Daoy (cell line): ENCODE measurements at regions not wholly inside any gene's neighbourhood (a gene's known extent, or its start where the extent isn't known, plus 50 kb on each side); places are given as distances from the start of the nearest gene placed in this dataset.
A peak's percentile ranks its signal among the peaks of the same experiment; 100 is the strongest.
"Not testable (repeated sequence)": the region's sequence is repeated elsewhere in the genome, so short reads cannot be mapped to it uniquely, and the experiment has no call there.

Source experiments
- DNase-seq: peaks from one replicate; pipeline ENCODE4 v3.0.0-alpha.2; 2015; ENCODE audit warnings: low read depth

GRCh38 chr6:109255087-109255486 is 127.2 kb downstream of the CD164 start:
- DNase-seq: no peak

DNA sequence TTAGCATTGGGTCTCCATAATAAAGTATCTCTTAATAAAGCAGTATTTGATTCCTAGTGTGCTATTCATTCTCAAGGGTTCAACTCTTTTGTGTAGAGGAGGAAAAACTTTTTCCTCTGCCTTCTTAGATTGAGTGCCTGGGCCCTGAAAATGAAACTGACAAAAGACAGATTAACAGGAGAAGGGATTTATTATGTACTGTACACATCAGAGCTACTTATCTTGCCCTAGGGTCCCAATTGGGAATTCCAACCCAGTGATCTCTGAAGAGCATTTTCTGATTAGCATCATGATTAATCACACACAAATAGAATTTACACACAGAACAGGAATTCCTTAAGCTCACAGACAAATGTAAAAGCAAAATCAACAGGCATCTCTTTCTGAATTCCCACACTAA is 128.9 kb downstream of the CD164 start:
- DNase-seq: no peak

GRCh38 chr6:109252261-109253041 is 129.8 kb downstream of the CD164 start:
- no peak for DNase-seq

GRCh38 chr6:109251839-109252238 is 130.4 kb downstream of the CD164 start:
- DNase-seq: no peak

- DNase-seq: not testable (repeated sequence)
These were observed 131.6 kb downstream of the CD164 start for GRCh38 chr6:109250544-109251156.

DNA sequence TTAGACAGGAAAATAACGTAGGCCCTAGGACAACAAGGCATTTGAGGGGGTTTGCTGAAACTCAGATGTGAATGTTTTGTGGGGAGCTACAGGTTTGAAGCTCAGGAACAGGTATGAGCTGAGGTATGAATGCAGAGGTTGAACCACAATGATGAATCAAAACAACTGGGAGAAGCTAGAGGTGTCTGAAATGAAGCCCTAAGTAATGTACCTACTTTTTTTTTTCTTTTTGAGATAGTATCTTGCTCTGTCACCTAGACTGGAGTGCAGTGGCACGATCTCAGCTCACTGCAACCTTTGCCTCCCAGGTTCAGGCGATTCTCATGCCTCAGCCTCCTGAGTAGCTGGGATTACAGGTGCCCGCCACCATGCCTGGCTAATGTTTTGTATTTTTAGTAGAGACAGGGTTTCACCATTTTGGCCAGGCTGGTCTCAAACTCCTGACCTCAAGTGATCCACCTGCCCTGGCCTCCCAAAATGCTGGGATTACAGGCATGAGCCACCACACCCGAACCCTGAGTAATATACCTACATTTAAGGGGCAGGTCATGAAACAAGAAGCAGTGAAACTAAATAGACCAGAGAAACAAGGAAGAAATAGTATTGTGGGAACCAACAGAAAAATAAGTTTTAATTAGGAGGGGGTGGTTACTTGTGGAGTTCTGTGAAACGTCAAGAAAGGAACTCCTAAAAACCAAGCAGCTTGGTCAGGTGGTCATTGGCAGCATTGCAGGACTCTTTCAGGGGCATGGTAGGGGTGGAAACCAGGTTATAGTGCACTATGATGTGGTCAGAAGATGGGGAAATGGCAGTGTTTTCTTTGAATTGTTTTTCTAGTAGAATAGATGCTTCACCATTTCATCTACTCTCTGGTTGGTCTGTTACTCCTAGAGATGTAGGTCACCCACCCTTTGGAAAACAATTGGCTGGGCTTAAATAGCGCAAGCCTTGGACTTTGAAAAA is 138.1 kb downstream of the CD164 start:
- no peak for DNase-seq

DNA sequence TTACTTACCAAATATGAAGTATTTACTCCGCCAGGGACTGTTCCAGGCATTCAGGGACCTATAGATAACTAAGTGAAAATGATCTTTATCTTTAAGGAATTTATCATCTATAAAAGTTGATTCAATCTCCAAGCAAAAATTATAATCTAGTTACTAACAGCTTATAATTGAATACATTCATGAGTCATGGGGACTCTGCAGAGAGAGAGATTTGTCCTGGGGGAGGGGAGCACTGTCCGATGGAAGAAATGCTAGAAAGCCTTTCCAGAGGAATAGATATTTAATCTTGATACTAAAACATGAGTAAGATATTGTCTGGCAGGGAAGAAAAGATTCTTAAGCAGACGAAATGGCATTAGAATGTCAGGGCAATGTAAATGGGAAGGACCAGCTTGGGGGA is 139.3 kb downstream of the CD164 start:
- DNase-seq: no peak

GRCh38 chr6:109242029-109242428 is 140.2 kb downstream of the CD164 start:
- no peak for DNase-seq

GRCh38 chr6:109241199-109241598 is 141.1 kb downstream of the CD164 start:
- DNase-seq: peak; percentile 23

DNA sequence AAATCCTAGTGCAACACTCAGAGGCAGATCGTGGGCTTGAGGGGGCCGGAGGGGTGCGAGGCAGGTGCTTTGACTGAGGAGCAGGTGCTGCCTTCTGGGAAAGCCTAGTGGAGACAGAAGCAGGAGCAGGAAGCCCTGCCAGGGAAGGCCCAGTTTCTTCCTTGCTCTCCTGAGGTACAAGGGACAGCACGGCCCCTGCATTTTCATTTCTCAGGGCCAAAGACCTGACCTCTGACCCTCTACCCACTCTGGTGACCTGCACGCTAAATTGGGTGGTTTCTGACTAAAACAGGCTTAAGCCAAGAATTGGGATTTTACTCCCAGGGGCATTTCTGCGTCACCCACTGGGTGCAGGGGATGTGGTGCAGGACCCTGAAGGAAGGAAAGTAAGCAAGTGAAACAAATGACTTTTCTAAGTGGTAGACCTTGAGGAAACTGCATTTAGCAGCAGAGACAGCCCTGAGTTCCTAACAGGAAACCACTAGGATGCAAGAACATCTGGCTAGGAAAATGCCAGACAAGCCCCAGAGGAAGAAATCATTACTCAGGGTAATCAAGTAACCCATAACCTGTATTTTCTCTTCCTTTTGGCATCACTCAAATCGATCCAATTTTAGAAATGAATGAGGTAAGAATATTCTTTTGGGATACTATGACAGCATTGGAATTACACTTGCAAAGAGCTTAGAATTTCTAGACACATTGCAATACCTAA is 141.7 kb downstream of the CD164 start:
- DNase-seq: no peak

- DNase-seq: no peak
These were observed 142.5 kb downstream of the CD164 start for GRCh38 chr6:109239651-109240321.

DNA sequence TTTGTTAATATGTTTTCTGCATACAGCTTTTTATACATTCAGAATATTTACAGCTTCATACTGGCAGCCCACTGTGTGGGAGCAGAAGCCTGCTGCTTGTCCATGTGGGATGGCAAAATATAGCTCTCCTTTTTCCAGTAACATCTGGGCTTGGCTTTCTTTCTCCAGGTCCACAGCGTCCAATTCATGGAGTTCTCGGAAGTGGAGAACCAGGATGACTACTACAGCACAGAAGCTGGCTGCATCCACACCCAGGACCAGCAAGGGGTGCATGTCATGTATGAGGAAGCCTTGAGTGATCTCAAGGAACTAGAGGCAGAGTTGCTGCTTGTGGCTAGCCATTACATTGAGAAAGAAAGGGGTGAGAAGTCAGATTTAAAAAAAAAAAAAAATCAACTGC is 143.1 kb downstream of the CD164 start:
- no peak for DNase-seq

DNA sequence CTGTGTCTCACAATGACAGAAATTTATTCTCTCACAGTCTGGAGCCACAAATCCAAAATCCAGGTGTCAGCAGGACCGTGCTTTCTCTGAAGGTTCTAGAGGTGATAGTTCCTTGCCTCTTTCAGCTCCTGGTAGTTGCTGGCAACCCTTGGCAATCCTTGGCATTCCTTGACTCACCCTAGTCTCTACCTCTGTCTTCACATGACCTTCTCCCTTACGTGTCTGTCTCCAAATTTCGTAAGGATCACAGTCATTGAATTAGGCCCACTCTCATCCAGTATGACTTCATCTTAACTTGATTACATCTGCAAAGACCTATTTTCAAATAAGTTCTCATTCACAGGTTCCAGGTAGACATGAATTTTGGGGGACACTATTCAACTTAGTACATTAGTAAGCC is 143.1 kb downstream of the CEP57L1 start:
- DNase-seq: no peak

GRCh38 chr6:109237986-109238329 is 142.7 kb downstream of the CEP57L1 start:
- no peak for DNase-seq

- DNase-seq: peak; percentile 13
These were observed 142.0 kb downstream of the CEP57L1 start for GRCh38 chr6:109237077-109237985.

GRCh38 chr6:109236115-109237076 is 141.1 kb downstream of the CEP57L1 start:
- no peak for DNase-seq

- no peak for DNase-seq
These were observed 140.3 kb downstream of the CEP57L1 start for GRCh38 chr6:109235481-109236038.

DNA sequence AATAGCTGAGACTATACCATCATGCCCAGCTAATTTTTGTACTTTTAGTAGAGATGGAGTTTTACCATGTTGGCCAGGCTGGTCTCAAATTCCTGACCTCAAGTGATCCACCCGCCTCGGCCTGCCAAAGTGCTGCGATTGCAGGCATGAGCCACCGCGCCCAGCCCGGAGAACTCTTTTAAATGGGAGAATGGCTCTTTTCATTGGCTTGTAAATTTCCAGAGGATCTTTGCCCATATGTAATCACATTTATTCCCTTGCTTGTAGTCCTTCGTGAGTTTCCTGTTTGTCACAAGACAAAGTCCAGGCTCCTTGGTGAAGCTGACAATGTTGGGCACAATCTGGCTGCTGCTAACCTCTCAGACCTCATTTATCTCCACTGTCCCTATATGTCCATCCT is 135.1 kb downstream of the CEP57L1 start:
- DNase-seq: no peak

DNA sequence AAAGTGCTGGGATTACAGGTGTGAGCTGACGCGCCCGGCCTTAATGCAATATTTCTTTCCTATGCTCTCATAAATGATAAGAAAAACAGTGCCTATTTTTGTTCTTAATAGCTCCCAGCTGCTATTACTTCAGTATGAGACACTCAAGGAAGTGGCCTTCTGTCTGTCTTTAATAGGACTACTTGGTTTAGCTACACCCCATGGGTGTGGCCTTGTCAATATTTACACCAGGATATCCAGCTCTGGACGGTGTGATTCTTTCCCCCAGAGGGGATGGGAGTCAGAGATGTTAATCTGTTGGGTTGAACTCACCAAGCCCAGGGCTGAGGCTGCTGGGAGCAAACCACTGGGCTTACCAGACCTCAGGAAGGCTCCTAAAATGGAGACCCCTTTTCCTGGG is 134.2 kb downstream of the CEP57L1 start:
- peak; percentile 31 for DNase-seq
